SK-N-MC (cell line): ENCODE measurements at regions not wholly inside any gene's neighbourhood (a gene's known extent, or its start where the extent isn't known, plus 50 kb on each side); places are given as distances from the start of the nearest gene placed in this dataset.

ENCODE experiments used
- DNase-seq: peaks from one replicate; pipeline ENCODE4 v3.0.0-alpha.2; 2011; ENCODE audit warnings: low read depth, low spot score
- H3K27ac ChIP-seq: fragments of 200-600 bp; sonication (generic); 2 replicates; pipeline ENCODE4 v1.5.1; 2016; ENCODE audit warnings: mixed run types
- H3K36me3 ChIP-seq: fragments of 200-600 bp; sonication (generic); 2 replicates; pipeline ENCODE4 v1.6.1; 2017; ENCODE audit warnings: antibody characterized with exemption, low read length, mixed read lengths; ENCODE audit not compliant: insufficient read depth
- H3K4me3 ChIP-seq: fragments of 200-600 bp; sonication (generic); 2 replicates; pipeline ENCODE4 v1.5.1; 2016
- H3K9ac ChIP-seq: fragments of 200-600 bp; sonication (generic); 2 replicates; pipeline ENCODE4 v1.8.0; 2017; ENCODE audit warnings: mixed run types, mixed read lengths; ENCODE audit not compliant: insufficient read length
- H3K9me3 ChIP-seq: fragments of 200-600 bp; sonication (generic); 2 replicates; pipeline ENCODE4 v1.6.1; 2017; ENCODE audit warnings: low read depth, mild to moderate bottlenecking, antibody characterized with exemption, low read length, moderate library complexity, mixed read lengths
- EZH2 ChIP-seq: fragments of 200-600 bp; sonication (generic); IDR thresholded peaks from one replicate; pipeline ENCODE4 v1.6.1; 2017; ENCODE audit warnings: antibody characterized with exemption
- FOXP2 ChIP-seq: optimal IDR thresholded peaks from 2 replicates; pipeline ENCODE3; 2011; ENCODE audit warnings: mild to moderate bottlenecking, moderate library complexity; ENCODE audit not compliant: insufficient read depth; ENCODE audit errors: extremely low read length, control extremely low read depth
- POLR2AphosphoS5 ChIP-seq: IDR thresholded peaks from 2 replicates; pipeline ENCODE4 v1.6.1; 2012; ENCODE audit warnings: mild to moderate bottlenecking, low read depth, low read length, borderline replicate concordance

DNA sequence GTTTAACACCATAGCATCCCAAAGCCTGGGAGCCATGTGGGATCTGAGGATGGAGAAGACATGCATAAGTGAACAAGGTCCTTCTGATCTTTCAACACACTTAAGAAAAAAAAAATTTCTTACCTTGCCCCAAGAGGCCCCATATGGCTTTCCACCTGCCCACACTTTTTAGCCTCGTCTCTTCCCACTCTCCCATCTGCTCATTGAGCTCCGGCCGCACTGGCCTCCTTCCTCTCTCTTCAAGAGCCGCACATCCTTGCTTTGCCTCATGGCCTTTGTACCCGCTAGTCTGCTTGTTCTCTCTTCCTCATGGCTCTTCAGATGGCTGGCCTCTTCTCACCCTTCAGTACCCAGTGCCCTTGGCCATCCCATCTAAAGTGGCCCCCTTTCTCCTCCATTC is 70.2 kb upstream of the PDE4B start:
- no peak overlapping the region for H3K9ac ChIP-seq
- no peak overlapping the region for H3K4me3 ChIP-seq
- no peaks in the 10 kb centered on the region for H3K9me3 ChIP-seq
- DNase-seq: no peak
- H3K36me3 ChIP-seq: no peaks in the 10 kb centered on the region
- no peak for TF ChIP-seq EZH2
- no peak for TF ChIP-seq FOXP2
- no peak for TF ChIP-seq POLR2AphosphoS5
- no peak overlapping the region for H3K27ac ChIP-seq

DNA sequence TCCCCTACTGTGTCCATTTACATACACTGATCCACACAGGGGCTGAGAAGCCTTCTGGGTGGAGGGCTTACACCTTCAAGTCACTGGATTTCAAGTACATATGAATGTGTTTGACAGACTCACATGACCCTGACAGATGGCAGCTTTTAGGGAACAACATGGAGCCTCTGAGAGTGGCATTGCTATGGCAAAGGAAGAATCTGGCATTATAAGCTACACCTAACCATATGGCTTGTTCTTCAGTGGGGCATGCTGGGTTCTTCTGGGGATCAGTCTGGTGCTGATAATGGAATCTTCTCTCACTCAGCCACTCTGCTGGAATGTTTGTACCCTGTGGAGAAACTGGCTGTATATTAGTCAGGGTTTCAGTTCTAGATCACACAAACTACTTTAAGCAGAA is 68.5 kb upstream of the PDE4B start:
- DNase-seq: no peak
- TF ChIP-seq POLR2AphosphoS5 (no peak), EZH2 (no peak), FOXP2 (no peak)
- Histone ChIP-seq H3K9me3 (no peaks in the 10 kb centered on the region), H3K27ac (no peak overlapping the region), H3K36me3 (no peaks in the 10 kb centered on the region), H3K4me3 (no peak overlapping the region), H3K9ac (no peak overlapping the region)

DNA sequence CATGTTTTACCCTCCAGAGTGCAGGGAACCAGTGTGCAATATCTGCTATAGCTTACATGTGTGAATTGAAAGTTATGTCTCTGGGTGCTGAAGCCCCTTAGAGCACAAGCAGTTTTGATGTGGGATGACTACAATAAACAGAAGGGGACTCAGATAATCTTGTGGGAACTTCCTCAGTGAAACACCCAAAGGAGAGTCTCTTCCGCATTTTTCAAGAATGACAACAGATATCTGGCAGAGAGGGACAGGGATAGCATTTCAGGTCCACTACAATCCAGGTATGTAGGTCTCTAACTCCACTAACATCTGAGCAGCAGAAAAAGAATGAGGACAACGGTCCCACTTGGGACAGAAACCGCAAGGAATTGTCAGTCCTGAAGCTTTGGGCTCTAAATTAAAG is 67.6 kb upstream of the PDE4B start:
- DNase-seq: no peak
- TF ChIP-seq POLR2AphosphoS5: no peak
- no peak for TF ChIP-seq EZH2
- no peak for TF ChIP-seq FOXP2
- Histone ChIP-seq H3K9me3 (no peaks in the 10 kb centered on the region), H3K27ac (no peak overlapping the region), H3K4me3 (no peak overlapping the region), H3K36me3 (no peaks in the 10 kb centered on the region), H3K9ac (no peak overlapping the region)

GRCh38 chr1:65728504-65728903 is 64.2 kb upstream of the PDE4B start:
- Histone ChIP-seq H3K27ac (no peak overlapping the region), H3K9me3 (no peaks in the 10 kb centered on the region), H3K9ac (no peak overlapping the region), H3K4me3 (no peak overlapping the region), H3K36me3 (no peaks in the 10 kb centered on the region)
- DNase-seq: no peak
- TF ChIP-seq POLR2AphosphoS5 (no peak), FOXP2 (no peak), EZH2 (no peak)

- H3K9me3 ChIP-seq: no peaks in the 10 kb centered on the region
- DNase-seq: no peak
- TF ChIP-seq EZH2: no peak
- TF ChIP-seq FOXP2: no peak
- TF ChIP-seq POLR2AphosphoS5: no peak
Measured at GRCh38 chr1:65729259-65729658, 63.4 kb upstream of the PDE4B start.

GRCh38 chr1:65734979-65735378 is 57.7 kb upstream of the PDE4B start:
- Histone ChIP-seq H3K9me3 (no peaks in the 10 kb centered on the region), H3K4me3 (no peak overlapping the region), H3K36me3 (no peaks in the 10 kb centered on the region), H3K27ac (no peak overlapping the region), H3K9ac (no peak overlapping the region)
- TF ChIP-seq POLR2AphosphoS5: no peak
- TF ChIP-seq FOXP2: no peak
- TF ChIP-seq EZH2: no peak
- no peak for DNase-seq

More at GRCh38 chr1:65729259-65729658, 63.4 kb upstream of the PDE4B start:
- Histone ChIP-seq H3K36me3 (no peaks in the 10 kb centered on the region), H3K27ac (no peak overlapping the region), H3K4me3 (no peak overlapping the region), H3K9ac (no peak overlapping the region)

GRCh38 chr1:65741993-65742392 is 50.7 kb upstream of the PDE4B start:
- Histone ChIP-seq H3K4me3 (no peak overlapping the region), H3K9ac (no peak overlapping the region), H3K9me3 (no peaks in the 10 kb centered on the region), H3K27ac (no peak overlapping the region), H3K36me3 (no peaks in the 10 kb centered on the region)
- TF ChIP-seq POLR2AphosphoS5: no peak
- TF ChIP-seq FOXP2: no peak
- no peak for TF ChIP-seq EZH2
- no peak for DNase-seq
